ENCODE measurements at regions not wholly inside any gene's neighbourhood (a gene's known extent, or its start where the extent isn't known, plus 50 kb on each side); places are given as distances from the start of the nearest gene placed in this dataset.

- in situ Hi-C loops (cut with HindIII; ENCODE audit: low pct_unique_long_range_greater_than_20kb, low sequenced_read_pairs) (no loop called here), intact Hi-C loops (cut with micrococcal nuclease; ENCODE audit: unreplicated experiment) (no loop called here)
- Histone ChIP-seq H3K27ac (ENCODE audit: low read length) (no peak overlapping the region), H3K27me3 (ENCODE audit: control insufficient read depth, insufficient read depth, low read length) (peaks cover 2% of the 10 kb centered on the region; the same call in 1 of the 2 replicates), H3K4me3 (ENCODE audit: low read depth in 2 of 2, low read length in 2 of 2) (no peak overlapping the region), H3K36me3 (ENCODE audit: control insufficient read depth, insufficient read depth, low read length) (no peaks in the 10 kb centered on the region), H3K9me3 (ENCODE audit: control insufficient read depth, insufficient read depth, low read depth, low read length) (no peaks in the 10 kb centered on the region), H3K4me1 (ENCODE audit: control insufficient read depth, insufficient read depth, low read length) (no peaks in the 10 kb centered on the region)
- no TSS peak for BruUV-seq (replicated peaks)
- POLR2A ChIA-PET = no interaction called here
- ATAC-seq = no peak
- TF ChIP-seq REST (IDR thresholded peaks at IDR 0.05; ENCODE audit: insufficient read depth in 1 of 2, low read depth in 2 of 2, low read length in 1 of 2) (no peak), SIN3A (IDR thresholded peaks at IDR 0.05; ENCODE audit: borderline replicate concordance, insufficient read depth, low read depth, low read length) (no peak), CTCF (IDR thresholded peaks at IDR 0.05) (no peak), TCF7L2 (IDR thresholded peaks at IDR 0.05; ENCODE audit: low read depth, low read length) (no peak), POLR2AphosphoS5 (IDR thresholded peaks at IDR 0.05; ENCODE audit: low read depth, low read length) (no peak)
- DNase-seq (ENCODE audit: low read depth, low spot score) = no peak
- CTCF ChIA-PET = no interaction called here
These were observed 240.2 kb upstream of the C1orf174 start for GRCh38 chr1:4140241-4140640.

GRCh38 chr1:4140821-4141220, 240.7 kb upstream of the C1orf174 start:
- H3K9me3 ChIP-seq (ENCODE audit: control insufficient read depth, insufficient read depth, low read depth, low read length) = no peaks in the 10 kb centered on the region

More at GRCh38 chr1:4140821-4141220, 240.7 kb upstream of the C1orf174 start:
- ChIA-PET CTCF (no interaction called here), POLR2A (no interaction called here)
- TF ChIP-seq CTCF (IDR thresholded peaks at IDR 0.05) (no peak), REST (IDR thresholded peaks at IDR 0.05; ENCODE audit: insufficient read depth in 1 of 2, low read depth in 2 of 2, low read length in 1 of 2) (no peak), TCF7L2 (IDR thresholded peaks at IDR 0.05; ENCODE audit: low read depth, low read length) (no peak), POLR2AphosphoS5 (IDR thresholded peaks at IDR 0.05; ENCODE audit: low read depth, low read length) (no peak), SIN3A (IDR thresholded peaks at IDR 0.05; ENCODE audit: borderline replicate concordance, insufficient read depth, low read depth, low read length) (no peak)
- in situ Hi-C loops (cut with HindIII; ENCODE audit: low pct_unique_long_range_greater_than_20kb, low sequenced_read_pairs) (no loop called here), intact Hi-C loops (cut with micrococcal nuclease; ENCODE audit: unreplicated experiment) (no loop called here)
- ATAC-seq (no peak), DNase-seq (ENCODE audit: low read depth, low spot score) (no peak)
- Histone ChIP-seq H3K27ac (ENCODE audit: low read length) (no peak overlapping the region), H3K4me1 (ENCODE audit: control insufficient read depth, insufficient read depth, low read length) (no peaks in the 10 kb centered on the region), H3K36me3 (ENCODE audit: control insufficient read depth, insufficient read depth, low read length) (no peaks in the 10 kb centered on the region), H3K4me3 (ENCODE audit: low read depth in 2 of 2, low read length in 2 of 2) (no peak overlapping the region), H3K27me3 (ENCODE audit: control insufficient read depth, insufficient read depth, low read length) (peaks cover 2% of the 10 kb centered on the region; the same call in 1 of the 2 replicates)
- no TSS peak for BruUV-seq (replicated peaks)

All from Panc1 (cell line).